ENCODE measurements at regions not wholly inside any gene's neighbourhood (a gene's known extent, or its start where the extent isn't known, plus 50 kb on each side); places are given as distances from the start of the nearest gene placed in this dataset.

DNA sequence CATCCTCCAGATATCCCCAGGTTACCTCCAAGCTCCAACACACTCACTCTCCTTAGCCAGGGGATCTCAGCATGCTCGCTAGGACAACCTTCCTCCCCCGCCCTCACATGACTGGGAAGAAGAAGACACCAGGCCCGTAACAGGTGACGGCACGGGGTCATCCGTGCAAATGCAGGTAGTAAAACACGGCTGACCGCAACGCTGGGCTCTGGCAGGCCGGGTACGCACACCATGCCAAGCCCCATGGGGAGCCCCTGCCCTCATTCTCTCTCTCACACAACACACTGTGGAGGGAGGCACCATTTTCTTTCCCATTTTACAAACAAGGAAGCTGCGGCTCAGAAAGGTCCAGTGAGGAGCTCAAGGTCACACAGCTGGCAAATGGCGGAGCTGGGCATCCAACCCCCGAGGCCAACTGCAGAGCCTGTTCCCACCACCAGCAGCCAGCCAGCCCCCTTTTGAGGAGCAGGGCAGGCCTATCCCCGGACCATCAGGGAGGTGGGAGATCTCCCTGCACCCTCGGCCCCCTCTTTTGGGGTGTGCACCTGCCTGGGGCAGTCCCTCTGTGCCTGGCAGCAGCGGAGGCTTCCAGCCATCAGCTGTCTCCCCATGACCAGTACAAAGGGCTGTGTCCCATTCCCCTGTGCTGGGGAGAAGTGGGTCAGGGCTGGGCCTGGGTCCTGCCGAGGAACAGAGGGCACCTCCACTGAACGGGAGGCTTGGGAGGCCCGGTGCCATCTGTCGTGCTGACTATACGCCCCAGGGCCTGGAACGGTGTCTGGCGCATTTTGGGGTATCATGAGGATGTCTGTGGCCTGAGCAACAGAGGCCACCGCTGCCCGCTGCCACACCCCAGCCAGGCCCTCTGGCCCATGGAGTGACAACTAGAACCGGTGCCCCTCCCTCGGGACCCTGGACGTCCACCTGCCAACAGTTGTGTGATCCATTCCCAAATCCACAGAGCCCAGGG is 280.9 kb downstream of the CTTN start:
- Histone ChIP-seq H3K36me3 (no peaks in the 10 kb centered on the region), H3K27ac (no peak overlapping the region), H3K9me3 (no peaks in the 10 kb centered on the region), H3K27me3 (no peaks in the 10 kb centered on the region), H3K4me3 (no peak overlapping the region), H3K4me1 (ENCODE audit: insufficient read depth) (no peaks in the 10 kb centered on the region)
- TF ChIP-seq EP300 (IDR thresholded peaks at IDR 0.05) = no peak
- TF ChIP-seq POLR2A (IDR thresholded peaks at IDR 0.05) = no peak
- TF ChIP-seq, protein P1, sequence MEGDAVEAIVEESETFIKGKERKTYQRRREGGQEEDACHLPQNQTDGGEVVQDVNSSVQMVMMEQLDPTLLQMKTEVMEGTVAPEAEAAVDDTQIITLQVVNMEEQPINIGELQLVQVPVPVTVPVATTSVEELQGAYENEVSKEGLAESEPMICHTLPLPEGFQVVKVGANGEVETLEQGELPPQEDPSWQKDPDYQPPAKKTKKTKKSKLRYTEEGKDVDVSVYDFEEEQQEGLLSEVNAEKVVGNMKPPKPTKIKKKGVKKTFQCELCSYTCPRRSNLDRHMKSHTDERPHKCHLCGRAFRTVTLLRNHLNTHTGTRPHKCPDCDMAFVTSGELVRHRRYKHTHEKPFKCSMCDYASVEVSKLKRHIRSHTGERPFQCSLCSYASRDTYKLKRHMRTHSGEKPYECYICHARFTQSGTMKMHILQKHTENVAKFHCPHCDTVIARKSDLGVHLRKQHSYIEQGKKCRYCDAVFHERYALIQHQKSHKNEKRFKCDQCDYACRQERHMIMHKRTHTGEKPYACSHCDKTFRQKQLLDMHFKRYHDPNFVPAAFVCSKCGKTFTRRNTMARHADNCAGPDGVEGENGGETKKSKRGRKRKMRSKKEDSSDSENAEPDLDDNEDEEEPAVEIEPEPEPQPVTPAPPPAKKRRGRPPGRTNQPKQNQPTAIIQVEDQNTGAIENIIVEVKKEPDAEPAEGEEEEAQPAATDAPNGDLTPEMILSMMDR (IDR thresholded peaks at IDR 0.05) = no peak
- no peak for DNase-seq
- intact Hi-C loops (cut with DNase I) = no loop called here
- whole genome bisulfite sequencing, 3 donors = 81 to 84% (median 81%) methylated on average over 24 to 29 of the region's 29 CpGs

DNA sequence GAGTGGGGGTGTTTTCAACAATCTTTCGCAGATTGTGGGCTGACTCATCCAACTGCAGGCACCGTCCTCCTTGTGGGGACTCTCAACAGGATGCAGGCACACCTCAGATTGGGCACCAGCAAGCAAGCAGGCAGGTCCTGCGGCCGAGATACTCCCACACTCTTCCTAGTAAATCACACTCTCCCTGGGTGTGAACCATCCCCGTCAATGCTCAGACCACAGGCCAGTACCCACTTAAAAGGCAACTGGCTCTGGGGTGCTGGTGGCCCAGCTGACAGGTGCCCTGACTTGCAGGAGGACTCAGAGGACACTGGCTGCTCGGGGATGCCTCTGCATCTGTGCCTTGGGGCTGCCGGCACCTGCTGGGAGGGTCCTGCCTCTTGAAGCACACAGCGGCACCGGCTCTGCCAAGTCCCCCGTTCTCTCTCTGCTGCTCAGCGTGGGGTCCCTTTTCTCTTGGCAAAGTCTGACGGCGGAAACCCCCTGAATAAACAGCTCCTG is 282.5 kb downstream of the CTTN start:
- H3K36me3 ChIP-seq = no peaks in the 10 kb centered on the region
- no peaks in the 10 kb centered on the region for H3K4me1 ChIP-seq (ENCODE audit: insufficient read depth)
- WGBS, 3 donors = 48 to 69% (median 59%) methylated on average over 13 of the region's 13 CpGs
- no peaks in the 10 kb centered on the region for H3K27me3 ChIP-seq
- no peak for DNase-seq
- intact Hi-C loops (cut with DNase I) = no loop called here
- H3K9me3 ChIP-seq = no peaks in the 10 kb centered on the region
- TF ChIP-seq POLR2A (IDR thresholded peaks at IDR 0.05) = no peak
- H3K4me3 ChIP-seq = no peak overlapping the region
- no peak overlapping the region for H3K27ac ChIP-seq

DNA sequence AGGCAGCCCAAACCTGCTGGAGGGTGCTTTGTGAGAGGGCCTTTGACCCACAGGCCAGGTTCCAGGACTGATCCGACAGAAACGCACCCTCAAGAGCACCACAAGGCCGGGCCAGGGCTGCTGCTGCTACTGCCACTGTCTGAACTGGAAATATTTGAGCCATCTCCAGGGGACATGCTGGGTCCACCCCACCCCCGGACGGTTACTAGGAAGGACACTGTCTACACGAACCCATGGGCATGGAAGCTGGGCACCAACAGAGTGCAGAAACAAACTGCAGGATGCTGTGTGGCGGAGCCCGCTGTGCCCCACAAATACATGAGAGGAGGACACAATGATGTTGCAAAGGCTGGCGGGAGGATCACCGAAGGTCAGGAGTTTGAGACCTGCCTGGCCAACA is 283.7 kb downstream of the CTTN start:
- DNase-seq = no peak
- Histone ChIP-seq H3K4me3 (no peak overlapping the region), H3K36me3 (no peaks in the 10 kb centered on the region), H3K4me1 (ENCODE audit: insufficient read depth) (no peaks in the 10 kb centered on the region), H3K27me3 (no peaks in the 10 kb centered on the region), H3K27ac (no peak overlapping the region), H3K9me3 (no peaks in the 10 kb centered on the region)
- 76 to 85% (median 81%) methylated on average over 10 of the region's 10 CpGs for WGBS, 3 donors
- intact Hi-C loops (cut with DNase I) = no loop called here
- TF ChIP-seq, protein P1 (IDR thresholded peaks at IDR 0.05) = no peak
- TF ChIP-seq POLR2A (IDR thresholded peaks at IDR 0.05) = no peak
- no peak for TF ChIP-seq EP300 (IDR thresholded peaks at IDR 0.05)

DNA sequence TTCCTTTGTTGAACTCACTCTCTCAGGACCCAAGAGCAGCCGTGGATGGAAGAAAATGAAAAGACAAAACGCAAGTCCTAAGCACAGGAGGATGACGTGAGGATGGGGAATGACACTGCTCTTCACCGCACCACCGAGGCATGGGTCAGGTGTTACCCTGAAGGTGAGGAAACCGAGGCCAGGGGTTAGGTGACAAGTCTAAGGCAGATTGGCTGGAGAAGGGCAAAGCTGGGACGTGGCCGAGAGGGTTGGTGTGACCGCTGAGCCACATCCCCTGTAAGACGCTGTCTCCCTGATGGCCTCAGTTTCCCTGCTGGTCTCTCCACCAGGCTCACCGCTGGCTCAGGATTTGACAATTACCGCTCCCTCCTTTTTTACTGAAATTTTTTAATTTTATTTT is 284.4 kb downstream of the CTTN start:
- Histone ChIP-seq H3K9me3 (no peaks in the 10 kb centered on the region), H3K27ac (no peak overlapping the region), H3K27me3 (no peaks in the 10 kb centered on the region), H3K4me3 (no peak overlapping the region), H3K4me1 (ENCODE audit: insufficient read depth) (no peaks in the 10 kb centered on the region), H3K36me3 (no peaks in the 10 kb centered on the region)
- intact Hi-C loops (cut with DNase I) = no loop called here
- 86 to 93% (median 90%) methylated on average over 12 of the region's 12 CpGs for WGBS, 3 donors
- TF ChIP-seq EP300 (IDR thresholded peaks at IDR 0.05) = no peak
- TF ChIP-seq, protein P1 (IDR thresholded peaks at IDR 0.05) = no peak
- TF ChIP-seq POLR2A (IDR thresholded peaks at IDR 0.05) = no peak
- no peak for DNase-seq

DNA sequence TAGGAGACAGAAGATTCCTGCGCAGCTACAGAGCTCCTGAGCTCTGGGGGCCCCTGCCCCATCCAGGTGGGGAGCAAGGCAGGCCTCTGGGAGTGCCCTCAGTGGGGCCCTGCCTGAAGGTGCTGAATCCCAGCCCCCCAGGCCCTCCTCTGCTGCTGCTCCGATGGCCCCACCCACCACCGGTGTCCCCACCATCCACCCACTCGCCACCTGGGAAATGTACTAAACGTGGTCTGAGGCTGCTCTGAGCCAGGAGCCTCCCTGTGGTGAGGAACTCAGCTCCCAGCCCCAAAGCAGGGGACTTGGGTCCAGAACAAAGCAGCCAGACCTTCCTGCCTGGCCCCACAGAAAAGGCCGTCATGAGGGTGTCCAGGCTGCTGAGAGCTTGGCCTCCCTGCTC is 289.4 kb downstream of the CTTN start:
- intact Hi-C loops (cut with DNase I) = no loop called here
- Histone ChIP-seq H3K9me3 (no peaks in the 10 kb centered on the region), H3K4me1 (ENCODE audit: insufficient read depth) (no peaks in the 10 kb centered on the region), H3K27me3 (no peaks in the 10 kb centered on the region), H3K4me3 (no peak overlapping the region), H3K27ac (no peak overlapping the region), H3K36me3 (no peaks in the 10 kb centered on the region)
- 50 to 70% (median 62%) methylated on average over 6 of the region's 6 CpGs for WGBS, 3 donors
- DNase-seq = no peak
- TF ChIP-seq POLR2A (IDR thresholded peaks at IDR 0.05) = no peak

All from ovary (tissue), 7 donors.